Inflammatory macrophage treated with lipopolysaccharide for 1 hour (primary cell): ENCODE measurements at regions not wholly inside any gene's neighbourhood (a gene's known extent, or its start where the extent isn't known, plus 50 kb on each side); places are given as distances from the start of the nearest gene placed in this dataset.
"Not testable (repeated sequence)": the region's sequence is repeated elsewhere in the genome, so short reads cannot be mapped to it uniquely, and the experiment has no call there.

Experiments
- DNase-seq, 2 donors: peaks; one replicate each; pipeline ENCODE4 v3.0.0-alpha.2; 2020 to 2022

GRCh38 chr3:152671446-152672319 is 163.2 kb upstream of the P2RY1 start:
- no peak for DNase-seq

DNA sequence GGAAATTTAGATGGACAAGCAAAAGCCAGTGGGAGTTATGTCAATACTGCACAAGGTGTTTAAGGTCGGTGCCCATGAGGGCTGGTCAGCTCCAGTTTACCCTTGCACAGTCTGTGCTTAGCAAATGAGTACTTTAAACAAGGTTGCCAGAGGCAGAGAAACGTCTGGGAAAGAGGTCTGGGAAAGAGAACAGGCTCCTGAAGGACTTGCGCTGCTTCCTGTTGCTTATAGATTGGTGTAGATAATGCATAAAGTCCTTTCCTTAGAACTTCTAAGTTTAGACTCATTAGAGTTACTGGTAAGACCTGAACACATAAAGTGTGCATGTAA is 162.6 kb upstream of the P2RY1 start:
- DNase-seq: no peak

DNA sequence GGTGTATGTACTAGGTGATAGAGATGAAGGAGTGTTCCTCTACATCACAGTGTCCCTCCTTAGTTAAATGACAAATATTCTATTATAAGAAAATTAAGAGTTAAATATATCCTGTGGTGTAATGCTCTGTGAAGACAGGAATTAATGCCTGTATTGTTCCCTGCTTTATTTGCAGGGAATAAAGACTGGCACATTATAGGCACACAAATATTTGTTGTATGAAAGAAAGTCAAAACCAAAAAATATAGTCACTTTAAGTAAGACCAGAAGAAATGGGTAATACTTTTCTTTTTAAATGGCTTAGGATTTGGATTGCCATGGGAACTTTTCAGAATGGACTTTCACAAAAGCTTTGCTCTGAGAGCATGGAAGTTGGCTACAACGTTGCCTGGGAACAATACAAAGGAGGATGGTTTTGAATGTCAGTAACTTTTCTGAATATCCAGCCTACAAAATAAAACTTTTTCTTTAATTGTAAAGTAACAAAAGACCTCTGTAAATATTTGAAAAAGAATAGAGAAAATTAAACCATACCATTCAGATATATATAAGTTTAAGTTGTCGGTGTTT is 158.0 kb upstream of the P2RY1 start:
- no peak for DNase-seq

DNA sequence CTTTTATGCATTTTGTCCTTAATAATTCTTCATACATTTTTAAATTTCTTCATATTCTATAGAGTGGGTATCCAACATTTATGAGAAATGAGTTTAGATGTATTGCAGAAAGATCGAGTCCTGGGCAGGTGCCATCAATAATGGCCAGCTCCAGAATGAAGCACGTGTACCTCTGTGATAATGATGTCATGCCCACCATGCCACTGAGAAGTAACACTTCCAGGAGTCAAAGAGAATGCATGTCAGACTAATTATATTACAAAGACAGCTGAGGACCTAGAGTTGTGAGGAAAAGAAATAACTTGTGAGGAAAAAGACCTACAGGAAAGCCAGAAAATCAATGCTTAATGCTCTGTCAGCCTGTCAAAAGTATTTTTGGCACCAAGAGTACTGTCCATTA is 157.4 kb upstream of the P2RY1 start:
- DNase-seq: no peak

DNA sequence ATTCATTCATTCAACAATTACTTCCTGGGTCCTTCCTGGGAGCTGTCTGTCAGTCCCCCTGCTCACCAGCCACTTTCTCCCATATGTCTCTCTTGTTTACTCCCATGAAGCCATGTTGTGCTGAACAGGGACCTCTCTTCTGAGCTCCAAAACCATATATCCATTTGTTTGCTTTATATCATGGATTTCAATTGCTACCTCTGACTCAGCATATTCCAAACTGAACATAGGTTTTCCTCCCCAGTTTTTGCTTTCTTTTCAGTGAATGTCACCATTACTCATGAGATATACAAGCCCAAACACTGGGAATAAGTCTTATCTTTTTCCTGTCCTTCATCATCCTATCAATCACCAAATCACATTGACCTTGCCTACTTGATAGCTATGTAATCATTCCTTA is 152.5 kb upstream of the P2RY1 start:
- no peak for DNase-seq

DNA sequence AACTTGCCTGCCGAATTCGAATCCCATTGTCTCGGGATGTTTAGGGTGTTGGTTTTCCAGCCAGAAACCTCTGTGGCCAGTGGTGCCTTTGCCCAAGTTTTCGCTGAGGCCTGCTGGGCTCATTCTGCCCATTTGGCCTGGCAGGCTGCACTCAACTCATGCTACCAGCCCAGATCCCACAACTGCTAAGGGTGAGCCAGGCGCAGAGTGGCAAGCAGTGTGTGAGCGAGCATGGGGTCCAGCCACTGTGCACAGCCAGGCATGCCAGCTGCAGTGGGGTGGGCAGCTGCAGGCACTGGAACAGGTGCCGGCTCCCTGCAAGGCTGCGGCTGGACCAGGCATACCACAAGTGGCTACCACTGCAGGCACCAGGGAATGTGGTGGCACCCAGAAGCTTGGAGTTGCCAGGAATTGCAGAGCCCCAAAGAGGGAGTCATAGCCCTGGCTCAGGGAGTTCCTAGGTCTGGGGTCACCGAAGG is 151.4 kb upstream of the P2RY1 start:
- DNase-seq: no peak

GRCh38 chr3:152684279-152684678 is 150.7 kb upstream of the P2RY1 start:
- no peak for DNase-seq

DNA sequence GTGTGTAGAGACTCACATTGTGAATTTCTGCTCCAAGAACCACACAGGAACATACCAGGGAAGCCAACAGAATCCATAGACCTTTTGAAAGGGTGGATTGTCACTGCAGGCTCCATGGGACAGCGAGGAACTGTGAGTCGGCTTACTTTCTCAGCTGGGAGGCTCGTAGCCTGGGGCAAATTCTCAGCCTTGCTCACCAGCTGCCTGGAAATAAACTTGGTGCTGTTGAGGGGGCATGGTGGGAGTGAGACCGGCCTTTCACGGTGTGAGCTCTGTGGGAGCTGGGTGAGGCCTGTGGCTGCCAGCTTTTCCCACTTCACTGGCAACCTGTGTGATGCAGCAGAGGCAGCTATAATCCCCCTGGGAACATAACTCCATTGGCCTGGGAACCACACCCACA is 146.6 kb upstream of the P2RY1 start:
- no peak for DNase-seq

- DNase-seq: not testable (repeated sequence)
These were observed 142.6 kb upstream of the P2RY1 start for GRCh38 chr3:152692326-152692725.

DNA sequence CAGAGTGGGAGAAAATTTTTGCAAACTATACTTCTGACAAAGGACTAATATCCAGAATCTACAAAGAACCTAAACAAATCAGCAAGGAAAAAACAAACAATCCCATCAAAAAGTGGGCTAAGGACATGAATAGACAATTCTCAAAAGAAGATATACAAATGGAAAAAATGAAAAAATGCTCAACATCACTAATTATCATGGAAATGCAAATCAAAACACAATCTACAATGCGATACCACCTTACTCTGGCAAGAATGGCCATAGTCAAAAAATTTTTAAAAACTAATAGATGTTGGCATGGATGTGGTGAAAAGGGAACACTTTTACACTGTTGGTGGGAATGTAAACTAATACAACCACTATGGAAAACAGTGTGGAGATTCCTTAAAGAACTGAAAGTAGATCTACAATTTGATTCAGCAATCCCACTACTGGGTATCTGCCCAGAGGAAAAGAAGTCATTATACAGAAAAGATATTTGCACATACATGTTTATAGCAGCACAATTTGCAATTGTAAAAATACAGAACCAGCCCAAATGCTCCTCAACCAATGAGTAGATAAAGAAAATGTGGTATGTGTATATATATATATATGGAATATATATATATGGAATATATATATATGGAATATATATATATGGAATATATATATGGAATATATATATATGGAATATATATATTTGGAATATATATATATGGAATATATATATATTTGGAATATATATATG is 141.2 kb upstream of the P2RY1 start:
- not testable (repeated sequence) for DNase-seq

GRCh38 chr3:152695840-152696239 is 139.1 kb upstream of the P2RY1 start:
- no peak for DNase-seq

DNA sequence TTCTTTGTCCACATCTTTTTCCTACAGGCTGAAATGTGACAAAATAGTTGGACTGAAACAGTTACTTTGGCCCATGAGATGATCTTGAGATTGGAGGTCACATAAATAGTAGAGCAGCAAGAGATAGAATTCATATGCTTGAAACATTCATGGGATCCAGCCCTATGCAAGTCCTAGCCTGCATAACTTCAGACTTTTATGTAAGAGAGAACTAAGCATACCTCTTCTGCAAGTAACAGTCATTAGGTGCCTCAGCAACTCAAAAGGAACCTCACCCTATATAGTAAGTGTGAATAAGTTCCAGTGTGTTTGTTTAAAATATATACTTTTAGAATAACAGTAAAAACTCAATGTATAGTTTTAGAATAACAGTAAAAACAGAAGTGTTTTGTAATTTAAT is 138.0 kb upstream of the P2RY1 start:
- DNase-seq: no peak

DNA sequence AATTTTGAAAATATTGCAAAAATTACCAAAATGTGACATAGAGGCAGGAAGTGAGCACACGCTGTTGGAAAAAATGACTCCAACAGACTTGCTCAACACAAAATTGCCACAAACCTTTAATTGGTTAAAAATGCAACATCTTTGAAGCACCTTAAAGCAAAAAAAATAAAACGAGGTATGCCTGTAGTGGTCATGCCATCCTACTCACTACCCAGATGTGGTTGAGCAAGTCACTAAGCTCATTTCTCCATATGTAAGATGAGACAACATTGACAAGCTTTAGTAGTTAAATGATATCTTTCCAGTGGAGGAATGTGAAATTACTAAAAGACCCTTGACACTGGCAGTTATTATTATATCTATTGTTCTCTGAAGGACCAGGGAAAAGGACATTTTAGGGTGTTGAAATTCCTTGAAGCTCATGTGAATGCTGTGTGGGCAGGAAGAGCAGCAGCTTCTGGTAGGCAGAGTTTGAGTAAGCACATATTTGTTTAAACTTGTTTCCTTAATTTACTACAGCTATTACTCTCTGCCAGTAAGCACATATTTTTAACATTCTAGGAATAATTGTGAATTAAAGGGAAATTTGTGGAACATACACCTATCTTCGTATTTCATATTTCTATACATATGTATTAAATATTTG is 131.6 kb upstream of the P2RY1 start:
- DNase-seq: peak; percentile 16 to 50

DNA sequence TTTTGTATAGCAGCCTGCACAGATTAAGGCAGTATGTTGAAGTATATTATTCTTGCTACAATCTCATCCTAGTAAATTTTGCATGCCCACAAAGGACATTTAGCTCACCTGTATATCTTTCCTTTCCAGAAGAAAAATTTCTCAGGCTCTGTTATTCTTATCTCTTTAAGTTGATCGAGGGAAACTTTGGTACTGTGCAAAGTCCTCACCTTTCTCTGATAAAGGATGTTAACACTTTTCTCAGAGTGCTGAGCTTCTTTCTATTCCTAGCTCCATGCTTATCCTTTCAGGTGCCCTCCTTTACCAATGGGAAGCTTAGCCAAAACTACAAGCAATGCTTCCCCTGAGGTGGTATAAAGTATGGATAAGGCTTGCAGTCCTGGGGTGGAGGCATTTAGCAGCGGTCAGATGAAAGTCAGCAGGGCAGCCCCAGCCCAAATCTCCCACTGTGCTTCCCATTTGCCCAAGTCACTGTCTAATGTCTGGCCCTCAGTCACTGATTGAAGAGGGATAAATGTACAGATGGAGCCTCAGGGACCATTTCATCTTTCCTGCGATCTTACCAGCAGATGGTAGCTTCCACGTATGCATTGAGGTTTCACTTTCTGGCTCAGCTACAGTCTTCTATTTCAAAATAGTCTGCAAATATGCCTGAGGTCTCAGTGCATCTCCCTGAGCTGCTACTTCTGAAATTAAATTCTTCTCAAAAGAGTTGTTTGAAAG is 127.8 kb upstream of the P2RY1 start:
- DNase-seq: no peak

GRCh38 chr3:152709659-152710058 is 125.3 kb upstream of the P2RY1 start:
- DNase-seq: no peak

- DNase-seq: no peak
These were observed 124.4 kb upstream of the P2RY1 start for GRCh38 chr3:152710549-152710948.

- DNase-seq: no peak
These were observed 120.9 kb upstream of the P2RY1 start for GRCh38 chr3:152713989-152714388.

GRCh38 chr3:152714507-152714906 is 120.4 kb upstream of the P2RY1 start:
- DNase-seq: no peak

DNA sequence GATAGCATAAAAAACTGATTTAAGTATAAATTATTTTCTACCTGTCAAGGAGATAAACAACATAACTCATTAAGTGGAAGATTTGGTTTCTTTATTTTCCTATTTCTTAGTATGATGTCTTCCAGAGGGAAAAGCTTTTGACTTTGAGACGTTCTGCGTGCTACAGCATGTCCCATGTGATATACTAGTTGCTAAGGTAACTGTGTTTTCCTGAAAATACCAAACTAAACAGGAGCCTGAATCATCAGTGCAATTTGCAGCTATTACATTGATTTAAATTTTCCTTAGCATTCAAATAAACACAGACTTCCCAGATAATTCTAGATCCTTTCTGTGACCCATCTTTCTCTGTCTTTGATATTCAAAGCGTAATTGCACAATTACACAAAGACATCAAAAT is 117.7 kb upstream of the P2RY1 start:
- DNase-seq: no peak

DNA sequence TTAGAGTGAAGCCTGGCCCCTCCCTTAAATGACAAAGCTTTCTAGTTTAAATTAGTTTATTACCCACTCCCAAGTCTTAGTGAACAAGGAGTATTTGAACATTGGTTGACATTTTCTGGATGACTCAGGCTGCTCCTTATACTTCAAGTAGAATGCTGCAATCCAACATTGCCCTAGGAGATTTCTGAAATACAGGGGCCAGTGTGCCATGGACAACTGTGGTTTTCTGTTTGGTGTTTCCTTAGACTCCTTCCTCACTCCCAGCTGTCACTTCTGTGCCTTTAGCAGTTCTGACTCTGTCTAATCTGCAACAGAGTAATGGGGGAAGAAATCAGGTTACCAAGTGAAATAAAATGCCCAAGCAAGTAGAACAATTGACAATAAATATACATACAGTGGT is 116.1 kb upstream of the P2RY1 start:
- DNase-seq: no peak

DNA sequence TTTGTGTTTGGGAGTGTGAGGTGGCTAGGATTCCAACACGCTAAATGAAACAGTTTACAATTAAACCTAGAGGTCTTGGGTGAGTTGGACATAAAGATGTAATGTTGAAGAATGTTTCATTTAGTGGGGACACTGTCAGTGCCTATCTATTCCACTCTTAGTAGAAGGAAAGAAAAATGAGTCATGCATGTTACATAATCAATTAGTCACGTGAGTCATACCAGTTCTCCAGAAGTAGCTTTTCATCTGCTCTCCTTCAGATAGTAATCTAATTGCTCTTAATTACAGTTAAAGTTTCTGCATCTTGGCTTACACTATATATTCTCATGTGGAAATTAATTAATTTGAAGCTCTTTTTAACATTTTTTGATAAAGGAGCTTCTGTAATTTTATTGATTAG is 115.7 kb upstream of the P2RY1 start:
- peak; percentile 28 to 77 for DNase-seq

DNA sequence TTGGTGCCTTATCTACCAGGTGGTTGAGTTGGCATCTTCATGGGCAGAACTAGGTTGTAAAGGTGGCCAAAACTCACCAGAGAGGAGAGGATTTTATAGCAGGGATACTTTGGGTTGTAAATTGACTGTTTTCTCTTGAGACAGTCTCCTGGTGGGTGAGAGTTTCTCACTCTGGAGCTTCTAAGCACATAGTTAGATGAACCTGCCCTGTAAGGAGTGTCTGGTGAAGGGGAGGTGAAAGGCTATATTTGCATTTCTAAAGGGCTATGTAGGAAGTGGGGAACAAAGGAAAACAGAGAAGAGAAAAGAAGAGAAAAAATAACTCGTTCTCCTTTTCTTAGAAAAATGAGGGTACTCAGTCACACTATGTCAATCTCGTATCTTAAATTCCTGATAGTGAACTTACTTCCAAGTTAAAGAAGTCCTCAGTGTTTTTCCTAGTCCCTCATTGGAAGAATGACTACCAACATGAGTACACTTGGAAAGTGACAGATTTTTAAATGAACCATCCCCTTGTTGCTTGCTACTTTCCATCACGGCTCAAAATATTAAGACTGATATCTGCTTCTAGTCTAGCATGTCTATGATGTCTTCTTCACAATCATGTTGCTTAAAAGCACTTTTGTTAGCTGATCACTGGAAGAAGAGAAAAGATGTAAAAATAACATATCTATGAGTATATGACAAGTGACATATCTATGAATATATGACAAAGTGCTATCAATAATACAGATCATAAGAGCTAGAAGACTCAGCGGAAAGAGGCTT is 113.8 kb upstream of the P2RY1 start:
- no peak for DNase-seq
